PC-3 (cell line): ENCODE measurements at regions not wholly inside any gene's neighbourhood (a gene's known extent, or its start where the extent isn't known, plus 50 kb on each side); places are given as distances from the start of the nearest gene placed in this dataset.

Experiments used
- ATAC-seq: fragments of 200-7000 bp; cut with Tn5 transposase; 2 replicates; pipeline ENCODE4 v1.9.1; 2020; ENCODE audit warnings: mild to moderate bottlenecking, moderate library complexity
- BruUV-seq: library from RNA; stranded (reverse); fragments of 400-500 nt; replicated peaks from 2 replicates; lab custom pipeline; 2021; lab: Mats Ljungman, UMichigan
- CTCF ChIA-PET: fragments of 300-600 bp; sonication (Branson Sonifier 250); formaldehyde crosslinking; loops from one replicate; lab custom pipeline; 2022; ENCODE audit warnings: antibody characterized with exemption; lab: Charles Lee
- POLR2A ChIA-PET: fragments of 300-600 bp; sonication (Branson Sonifier 250); formaldehyde crosslinking; loops from one replicate; lab custom pipeline; 2022; ENCODE audit warnings: antibody characterized with exemption; ENCODE audit not compliant: unreplicated experiment; lab: Charles Lee
- DNase-seq: peaks from one replicate; pipeline ENCODE4 v3.0.0-alpha.2; 2015
- H2AFZ ChIP-seq: fragments of 300-600 bp; sonication (generic); 2 replicates; pipeline ENCODE4 v1.6.0; 2016; ENCODE audit warnings: antibody characterized with exemption, low read length
- H3F3A ChIP-seq: fragments of 300-600 bp; sonication (generic); one replicate; pipeline ENCODE4 v1.6.0; 2017; ENCODE audit warnings: antibody characterized with exemption, low read length, control low read depth, mild to moderate bottlenecking; ENCODE audit not compliant: unreplicated experiment
- H3K27ac ChIP-seq: fragments of 300-600 bp; sonication (generic); 2 replicates; pipeline ENCODE4 v1.5.1; 2016; ENCODE audit warnings: mild to moderate bottlenecking, low read length
- H3K27me3 ChIP-seq: fragments of 300-600 bp; sonication (generic); 2 replicates; pipeline ENCODE4 v1.6.1; 2016; ENCODE audit warnings: low read length, mixed read lengths
- H3K36me3 ChIP-seq: fragments of 300-600 bp; sonication (generic); 2 replicates; pipeline ENCODE4 v1.6.1; 2016; ENCODE audit warnings: low read depth, mixed run types, low read length, mixed read lengths
- H3K4me1 ChIP-seq: fragments of 300-600 bp; sonication (generic); 2 replicates; pipeline ENCODE4 v1.5.1; 2016; ENCODE audit warnings: low read length; ENCODE audit not compliant: insufficient read depth
- H3K4me2 ChIP-seq: fragments of 300-600 bp; sonication (generic); 2 replicates; pipeline ENCODE4 v1.6.0; 2016; ENCODE audit warnings: low read length
- H3K4me3 ChIP-seq: fragments of 300-600 bp; sonication (generic); 2 replicates; pipeline ENCODE4 v1.5.1; 2016; ENCODE audit warnings: mild to moderate bottlenecking, low read length, mixed read lengths
- H3K79me2 ChIP-seq: fragments of 300-600 bp; sonication (generic); 2 replicates; pipeline ENCODE4 v1.6.1; 2017; ENCODE audit warnings: low read length, mixed read lengths
- H3K9ac ChIP-seq: fragments of 300-600 bp; sonication (generic); 2 replicates; pipeline ENCODE4 v1.6.0; 2016; ENCODE audit warnings: mild to moderate bottlenecking, low read length
- H3K9me2 ChIP-seq: fragments of 300-600 bp; sonication (generic); replicated peaks from 2 replicates; pipeline ENCODE4 v1.6.1; 2016; ENCODE audit warnings: mixed run types, low read length, mixed read lengths
- H3K9me3 ChIP-seq: fragments of 300-600 bp; sonication (generic); 2 replicates; pipeline ENCODE4 v1.6.1; 2016; ENCODE audit warnings: low read length, mixed read lengths
- H4K20me1 ChIP-seq: fragments of 300-600 bp; sonication (generic); 2 replicates; pipeline ENCODE4 v1.6.1; 2016; ENCODE audit warnings: low read length, mixed read lengths
- EZH2 ChIP-seq: fragments of 300-600 bp; sonication (generic); IDR thresholded peaks from one replicate; pipeline ENCODE4 v1.6.1; 2017; ENCODE audit warnings: antibody characterized with exemption, mild to moderate bottlenecking, low read length; ENCODE audit not compliant: unreplicated experiment
- EZH2phosphoT487 ChIP-seq: fragments of 300-600 bp; sonication (generic); IDR thresholded peaks from 2 replicates; pipeline ENCODE4 v1.6.1; 2018; ENCODE audit warnings: mild to moderate bottlenecking, antibody characterized with exemption, low read length, borderline replicate concordance
- intact Hi-C: fragments of 100-400 bp; cut with micrococcal nuclease; formaldehyde crosslinking; loops from 2 replicates; pipeline ENCODE4 v1.9.0; 2023
- TF ChIP-seq, protein P1 (sequence below): fragments of 300-600 bp; sonication (generic); conservative IDR thresholded peaks from 2 replicates; pipeline ENCODE4 v1.5.1; 2017; ENCODE audit warnings: antibody characterized with exemption, low read depth, mild to moderate bottlenecking, low read length

DNA sequence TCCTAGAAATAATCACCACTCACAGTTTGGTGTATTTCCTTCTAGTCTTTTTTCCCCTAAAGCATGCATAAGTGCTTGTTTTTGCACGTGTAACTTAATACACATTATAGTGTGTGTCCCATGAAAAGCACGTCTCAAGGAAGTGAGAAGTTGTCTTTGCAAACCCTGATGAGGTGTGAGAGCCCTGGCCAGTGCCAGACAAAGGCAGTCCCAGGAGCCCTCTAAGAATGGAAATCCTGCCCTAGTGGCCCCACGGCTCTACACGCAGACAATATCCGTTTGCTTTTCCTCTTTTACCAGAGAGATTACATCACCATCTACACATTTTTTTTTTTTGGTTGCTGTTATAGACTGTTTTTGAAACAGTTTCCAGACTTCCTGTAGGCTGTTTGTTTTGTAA, 85.5 kb upstream of the FZD10 start:
- no peak for ATAC-seq
- CTCF ChIA-PET = no interaction called here

DNA sequence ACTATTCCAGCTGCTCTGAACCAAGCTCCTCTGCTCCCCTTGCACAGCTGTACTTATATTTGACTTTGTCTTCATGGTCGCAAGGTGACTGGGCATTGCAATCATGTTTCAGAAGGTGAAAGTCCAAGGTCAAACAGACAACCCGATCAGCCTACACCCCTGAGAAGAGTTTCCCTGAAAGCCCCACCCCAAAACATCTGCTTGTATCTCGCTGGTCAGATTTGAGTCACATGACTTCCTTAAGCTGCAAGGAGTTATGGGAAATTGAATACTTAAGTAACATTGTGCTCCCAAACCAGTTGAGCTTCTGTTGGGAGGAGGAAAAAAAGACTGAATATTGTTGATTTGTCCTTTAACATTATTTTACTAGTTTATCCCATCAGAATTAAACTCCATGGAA, 83.4 kb upstream of the FZD10 start:
- no peak for DNase-seq
- H3K4me1 ChIP-seq = no peaks in the 10 kb centered on the region
- no peaks in the 10 kb centered on the region for H3K9me2 ChIP-seq
- no peaks in the 10 kb centered on the region for H3F3A ChIP-seq
- CTCF ChIA-PET = no interaction called here
- POLR2A ChIA-PET = no interaction called here
- no peak overlapping the region for H3K4me2 ChIP-seq
- no peaks in the 10 kb centered on the region for H3K79me2 ChIP-seq
- TF ChIP-seq EZH2 (no peak), EZH2phosphoT487 (no peak)
- TF ChIP-seq, protein P1, sequence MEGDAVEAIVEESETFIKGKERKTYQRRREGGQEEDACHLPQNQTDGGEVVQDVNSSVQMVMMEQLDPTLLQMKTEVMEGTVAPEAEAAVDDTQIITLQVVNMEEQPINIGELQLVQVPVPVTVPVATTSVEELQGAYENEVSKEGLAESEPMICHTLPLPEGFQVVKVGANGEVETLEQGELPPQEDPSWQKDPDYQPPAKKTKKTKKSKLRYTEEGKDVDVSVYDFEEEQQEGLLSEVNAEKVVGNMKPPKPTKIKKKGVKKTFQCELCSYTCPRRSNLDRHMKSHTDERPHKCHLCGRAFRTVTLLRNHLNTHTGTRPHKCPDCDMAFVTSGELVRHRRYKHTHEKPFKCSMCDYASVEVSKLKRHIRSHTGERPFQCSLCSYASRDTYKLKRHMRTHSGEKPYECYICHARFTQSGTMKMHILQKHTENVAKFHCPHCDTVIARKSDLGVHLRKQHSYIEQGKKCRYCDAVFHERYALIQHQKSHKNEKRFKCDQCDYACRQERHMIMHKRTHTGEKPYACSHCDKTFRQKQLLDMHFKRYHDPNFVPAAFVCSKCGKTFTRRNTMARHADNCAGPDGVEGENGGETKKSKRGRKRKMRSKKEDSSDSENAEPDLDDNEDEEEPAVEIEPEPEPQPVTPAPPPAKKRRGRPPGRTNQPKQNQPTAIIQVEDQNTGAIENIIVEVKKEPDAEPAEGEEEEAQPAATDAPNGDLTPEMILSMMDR = no peak
- H3K9me3 ChIP-seq = no peaks in the 10 kb centered on the region
- intact Hi-C loops = no loop called here
- BruUV-seq = no TSS peak
- no peaks in the 10 kb centered on the region for H3K36me3 ChIP-seq
- no peak overlapping the region for H3K27ac ChIP-seq
- H3K27me3 ChIP-seq = peaks cover 3% of the 10 kb centered on the region; the same call in 1 of the 2 replicates
- H4K20me1 ChIP-seq = no peaks in the 10 kb centered on the region
- ATAC-seq = no peak
- H2AFZ ChIP-seq = no peak overlapping the region
- H3K9ac ChIP-seq = no peak overlapping the region
- no peak overlapping the region for H3K4me3 ChIP-seq

More for the DNA sequence above, 85.5 kb upstream of the FZD10 start:
- Histone ChIP-seq H3K79me2 (no peaks in the 10 kb centered on the region), H3K27ac (no peak overlapping the region), H4K20me1 (no peaks in the 10 kb centered on the region), H3K4me2 (no peak overlapping the region), H3K36me3 (no peaks in the 10 kb centered on the region), H2AFZ (no peak overlapping the region), H3K4me1 (no peaks in the 10 kb centered on the region), H3K9me3 (no peaks in the 10 kb centered on the region), H3F3A (no peaks in the 10 kb centered on the region), H3K27me3 (peaks cover 3% of the 10 kb centered on the region; the same call in 1 of the 2 replicates), H3K4me3 (no peak overlapping the region), H3K9me2 (no peaks in the 10 kb centered on the region), H3K9ac (no peak overlapping the region)
- TF ChIP-seq, protein P1 = no peak
- TF ChIP-seq EZH2 (no peak), EZH2phosphoT487 (no peak)
- POLR2A ChIA-PET = no interaction called here
- intact Hi-C loops = no loop called here
- no TSS peak for BruUV-seq
- DNase-seq = no peak

DNA sequence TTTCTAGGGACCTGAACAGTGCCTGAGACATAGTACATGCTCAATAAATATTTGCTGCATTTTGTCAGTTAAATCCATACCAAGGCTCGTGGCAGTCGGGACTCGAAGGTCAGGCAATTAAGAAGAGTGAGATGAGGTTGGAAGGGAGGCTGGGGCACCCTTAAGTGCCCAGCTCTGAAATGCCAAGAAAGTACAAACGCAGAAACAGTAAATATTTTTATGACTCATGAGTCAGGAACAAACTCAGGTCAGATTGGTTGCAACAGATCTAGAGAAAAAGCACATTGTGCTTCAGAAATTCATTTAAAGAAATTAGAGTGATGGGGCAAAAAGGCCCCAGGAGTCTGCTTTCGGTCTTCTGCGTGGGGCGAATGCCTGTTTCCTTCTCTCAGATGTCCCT, 83.0 kb upstream of the FZD10 start:
- CTCF ChIA-PET = no interaction called here
- ATAC-seq = no peak
- POLR2A ChIA-PET = no interaction called here

More for the DNA sequence above, 83.0 kb upstream of the FZD10 start:
- no peak overlapping the region for H3K27ac ChIP-seq
- no peak overlapping the region for H3K4me2 ChIP-seq
- no peaks in the 10 kb centered on the region for H3K9me3 ChIP-seq
- no peaks in the 10 kb centered on the region for H3K79me2 ChIP-seq
- no peaks in the 10 kb centered on the region for H3K4me1 ChIP-seq
- BruUV-seq = no TSS peak
- H3K9me2 ChIP-seq = no peaks in the 10 kb centered on the region
- peaks cover 3% of the 10 kb centered on the region; the same call in 1 of the 2 replicates for H3K27me3 ChIP-seq
- DNase-seq = no peak
- no peaks in the 10 kb centered on the region for H4K20me1 ChIP-seq
- no peaks in the 10 kb centered on the region for H3K36me3 ChIP-seq
- intact Hi-C loops = no loop called here
- H3K9ac ChIP-seq = no peak overlapping the region
- H3F3A ChIP-seq = no peaks in the 10 kb centered on the region
- no peak overlapping the region for H3K4me3 ChIP-seq
- no peak overlapping the region for H2AFZ ChIP-seq
- TF ChIP-seq, protein P1 = no peak
- TF ChIP-seq EZH2phosphoT487 (no peak), EZH2 (no peak)
